NCI-H69 (cell line): ENCODE measurements at regions not wholly inside any gene's neighbourhood (a gene's known extent, or its start where the extent isn't known, plus 50 kb on each side); places are given as distances from the start of the nearest gene placed in this dataset.
A peak's percentile ranks its signal among the peaks of the same experiment; 100 is the strongest.

Source experiments
- DNase-seq: peaks from one replicate; lab custom pipeline; 2025; lab: John Stamatoyannopoulos, UW

GRCh38 chr18:38421872-38422615, 856.4 kb upstream of the CELF4 start:
- peak; percentile 57 for DNase-seq

- DNase-seq: no peak
Measured at GRCh38 chr18:38421021-38421420, 855.4 kb upstream of the CELF4 start.

GRCh38 chr18:38420611-38421010, 855.0 kb upstream of the CELF4 start:
- DNase-seq: no peak

- DNase-seq: no peak
Measured at GRCh38 chr18:38415811-38416210, 850.2 kb upstream of the CELF4 start.

- DNase-seq: no peak
Measured at GRCh38 chr18:38413193-38413592, 847.6 kb upstream of the CELF4 start.

- no peak for DNase-seq
Measured at GRCh38 chr18:38406607-38407006, 841.0 kb upstream of the CELF4 start.

- DNase-seq: peak; percentile 20
Measured at GRCh38 chr18:38402509-38402908, 836.9 kb upstream of the CELF4 start.

- no peak for DNase-seq
Measured at GRCh38 chr18:38397094-38397493, 831.5 kb upstream of the CELF4 start.

- DNase-seq: peak; percentile 31
Measured at GRCh38 chr18:38386146-38386545, 820.5 kb upstream of the CELF4 start.

GRCh38 chr18:38369772-38370690, 804.4 kb upstream of the CELF4 start:
- peak; percentile 91 for DNase-seq

- no peak for DNase-seq
Measured at GRCh38 chr18:38368886-38369285, 803.3 kb upstream of the CELF4 start.

- DNase-seq: peak; percentile 68
Measured at GRCh38 chr18:38368246-38368645, 802.6 kb upstream of the CELF4 start.

- peak; percentile 65 for DNase-seq
Measured at GRCh38 chr18:38367473-38367872, 801.9 kb upstream of the CELF4 start.

GRCh38 chr18:38362286-38362792, 796.7 kb upstream of the CELF4 start:
- DNase-seq: peak; percentile 99

- no peak for DNase-seq
Measured at GRCh38 chr18:38358805-38359657, 793.4 kb upstream of the CELF4 start.

- no peak for DNase-seq
Measured at GRCh38 chr18:38353149-38353548, 787.6 kb upstream of the CELF4 start.

GRCh38 chr18:38350141-38350540, 784.5 kb upstream of the CELF4 start:
- DNase-seq: no peak

- DNase-seq: no peak
Measured at GRCh38 chr18:38330573-38330972, 765.0 kb upstream of the CELF4 start.

- peak; percentile 19 for DNase-seq
Measured at GRCh38 chr18:38329145-38329544, 763.5 kb upstream of the CELF4 start.

- no peak for DNase-seq
Measured at GRCh38 chr18:38322206-38322605, 756.6 kb upstream of the CELF4 start.

- no peak for DNase-seq
Measured at GRCh38 chr18:38321262-38321661, 755.7 kb upstream of the CELF4 start.

- DNase-seq: no peak
Measured at GRCh38 chr18:38318416-38318815, 752.8 kb upstream of the CELF4 start.
